ENCODE measurements at regions not wholly inside any gene's neighbourhood (a gene's known extent, or its start where the extent isn't known, plus 50 kb on each side); places are given as distances from the start of the nearest gene placed in this dataset.

DNA sequence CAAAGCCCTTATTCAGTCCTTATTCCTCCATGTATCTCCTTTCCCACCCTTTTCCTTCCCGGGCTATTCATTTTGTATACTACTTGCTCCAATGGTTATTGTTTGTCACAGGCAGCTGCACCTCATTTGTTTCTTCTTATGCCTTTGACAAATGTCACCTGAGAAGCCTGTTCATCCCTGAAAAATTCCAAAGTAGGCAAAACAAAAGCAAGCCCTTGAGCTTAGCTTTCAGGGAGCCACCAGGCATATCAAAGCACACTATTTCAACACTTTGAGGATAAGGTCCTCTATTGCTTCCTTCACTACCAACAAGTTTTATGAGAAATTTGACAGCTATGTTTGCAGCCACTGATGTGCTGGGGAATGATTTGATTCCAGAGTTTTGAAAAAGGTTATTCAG, 738.7 kb upstream of the LMO3 start:
- H3K27ac Mint-ChIP-seq, result no peak overlapping the region
- no peak overlapping the region for H3K4me3 Mint-ChIP-seq
- Histone ChIP-seq H3K36me3 (replicated peaks in 1 of 2; ENCODE audit: control extremely low read depth in 1 of 2, control insufficient read depth in 1 of 2, extremely low read depth in 1 of 2, insufficient read depth in 2 of 2, low read length in 1 of 2) (no peaks in the 10 kb centered on the region), H3K27ac (ENCODE audit: low read length in 2 of 2) (no peak overlapping the region), H3K4me1 (ENCODE audit: control insufficient read depth in 2 of 2, insufficient read depth in 2 of 2, low read length in 2 of 2) (no peaks in the 10 kb centered on the region), H3K27me3 (replicated peaks in 1 of 4; ENCODE audit: control extremely low read depth in 1 of 4, control insufficient read depth in 3 of 4, insufficient read depth in 4 of 4, low read length in 3 of 4) (no peaks in the 10 kb centered on the region), H3K4me3 (ENCODE audit: control extremely low read depth in 1 of 5, extremely low read depth in 1 of 5, insufficient read depth in 1 of 5, low read depth in 2 of 5, low read length in 4 of 5) (no peak overlapping the region), H4K20me1 (ENCODE audit: control insufficient read depth, insufficient read depth, low read length, poor library complexity, severe bottlenecking) (no peaks in the 10 kb centered on the region), H2AFZ (ENCODE audit: insufficient read depth, low read depth, low read length, poor library complexity, severe bottlenecking) (no peak overlapping the region), H3K79me2 (ENCODE audit: control insufficient read depth, insufficient read depth, low read length) (no peaks in the 10 kb centered on the region), H3K9ac (ENCODE audit: low read length) (no peak overlapping the region), H3K9me3 (ENCODE audit: control extremely low read depth in 1 of 3, control insufficient read depth in 2 of 3, insufficient read depth in 1 of 3, low read length in 2 of 3) (peaks cover 0 to 3% (median 0%) of the 10 kb centered on the region in 3 donors), H3K4me2 (replicated peaks; ENCODE audit: low read depth, low read length, poor library complexity, severe bottlenecking) (no peak overlapping the region)
- DNase-seq (no peak), ATAC-seq (ENCODE audit: low read depth) (no peak)
- ChIA-PET POLR2A (no interaction called here), CTCF (no interaction called here)
- H3K9me3 Mint-ChIP-seq (ENCODE audit: insufficient read depth), result peaks cover 3% of the 10 kb centered on the region
- intact Hi-C loops (cut with micrococcal nuclease), result no loop called here
- no peaks in the 10 kb centered on the region for H3K4me1 Mint-ChIP-seq
- WGBS (ENCODE audit: insufficient coverage), result 100% methylated on average over 1 of the region's 1 CpG
- no peak for TF ChIP-seq EZH2 (IDR thresholded peaks at IDR 0.05; ENCODE audit: borderline replicate concordance, insufficient read depth, low read depth, low read length, poor library complexity, severe bottlenecking)
- TF ChIP-seq, protein P1, sequence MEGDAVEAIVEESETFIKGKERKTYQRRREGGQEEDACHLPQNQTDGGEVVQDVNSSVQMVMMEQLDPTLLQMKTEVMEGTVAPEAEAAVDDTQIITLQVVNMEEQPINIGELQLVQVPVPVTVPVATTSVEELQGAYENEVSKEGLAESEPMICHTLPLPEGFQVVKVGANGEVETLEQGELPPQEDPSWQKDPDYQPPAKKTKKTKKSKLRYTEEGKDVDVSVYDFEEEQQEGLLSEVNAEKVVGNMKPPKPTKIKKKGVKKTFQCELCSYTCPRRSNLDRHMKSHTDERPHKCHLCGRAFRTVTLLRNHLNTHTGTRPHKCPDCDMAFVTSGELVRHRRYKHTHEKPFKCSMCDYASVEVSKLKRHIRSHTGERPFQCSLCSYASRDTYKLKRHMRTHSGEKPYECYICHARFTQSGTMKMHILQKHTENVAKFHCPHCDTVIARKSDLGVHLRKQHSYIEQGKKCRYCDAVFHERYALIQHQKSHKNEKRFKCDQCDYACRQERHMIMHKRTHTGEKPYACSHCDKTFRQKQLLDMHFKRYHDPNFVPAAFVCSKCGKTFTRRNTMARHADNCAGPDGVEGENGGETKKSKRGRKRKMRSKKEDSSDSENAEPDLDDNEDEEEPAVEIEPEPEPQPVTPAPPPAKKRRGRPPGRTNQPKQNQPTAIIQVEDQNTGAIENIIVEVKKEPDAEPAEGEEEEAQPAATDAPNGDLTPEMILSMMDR (IDR thresholded peaks at IDR 0.05), result no peak
- H3K27me3 Mint-ChIP-seq, result no peaks in the 10 kb centered on the region

DNA sequence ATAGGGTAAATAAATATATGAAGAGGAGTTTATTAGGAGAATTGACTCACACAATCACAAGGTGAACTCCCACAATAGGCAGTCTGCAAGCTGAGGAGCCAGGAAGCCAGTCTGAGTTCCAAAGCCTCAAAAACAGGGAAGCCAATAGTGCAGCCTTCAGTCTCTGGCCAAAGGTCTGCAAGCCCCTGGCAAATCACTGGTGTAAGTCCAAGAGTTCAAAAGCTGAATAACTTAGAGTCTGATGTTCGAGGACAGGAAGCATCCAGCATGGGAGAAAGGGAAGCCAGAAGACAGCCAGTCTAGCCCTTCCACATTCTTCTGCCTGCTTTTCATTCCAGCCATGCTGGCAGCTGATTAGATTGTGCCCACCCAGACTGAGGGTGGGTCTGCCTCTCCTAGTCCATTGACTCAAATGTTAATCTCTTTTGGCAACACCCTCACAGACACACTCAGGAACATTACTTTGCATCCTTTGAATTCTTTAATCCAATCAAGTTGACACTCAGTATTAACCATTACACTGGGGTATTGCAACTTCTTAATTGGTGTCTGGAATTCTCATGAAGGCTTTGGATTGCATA, 736.5 kb upstream of the LMO3 start:
- Histone ChIP-seq H3K79me2 (ENCODE audit: control insufficient read depth, insufficient read depth, low read length) (no peaks in the 10 kb centered on the region), H3K27ac (ENCODE audit: low read length in 2 of 2) (no peak overlapping the region), H4K20me1 (ENCODE audit: control insufficient read depth, insufficient read depth, low read length, poor library complexity, severe bottlenecking) (no peaks in the 10 kb centered on the region), H3K9me3 (ENCODE audit: control extremely low read depth in 1 of 3, control insufficient read depth in 2 of 3, insufficient read depth in 1 of 3, low read length in 2 of 3) (peaks cover 0 to 3% (median 0%) of the 10 kb centered on the region in 3 donors), H3K4me3 (ENCODE audit: control extremely low read depth in 1 of 5, extremely low read depth in 1 of 5, insufficient read depth in 1 of 5, low read depth in 2 of 5, low read length in 4 of 5) (no peak overlapping the region), H3K27me3 (replicated peaks in 1 of 4; ENCODE audit: control extremely low read depth in 1 of 4, control insufficient read depth in 3 of 4, insufficient read depth in 4 of 4, low read length in 3 of 4) (no peaks in the 10 kb centered on the region), H3K4me1 (ENCODE audit: control insufficient read depth in 2 of 2, insufficient read depth in 2 of 2, low read length in 2 of 2) (no peaks in the 10 kb centered on the region), H3K4me2 (replicated peaks; ENCODE audit: low read depth, low read length, poor library complexity, severe bottlenecking) (no peak overlapping the region), H2AFZ (ENCODE audit: insufficient read depth, low read depth, low read length, poor library complexity, severe bottlenecking) (no peak overlapping the region), H3K9ac (ENCODE audit: low read length) (no peak overlapping the region), H3K36me3 (replicated peaks in 1 of 2; ENCODE audit: control extremely low read depth in 1 of 2, control insufficient read depth in 1 of 2, extremely low read depth in 1 of 2, insufficient read depth in 2 of 2, low read length in 1 of 2) (no peaks in the 10 kb centered on the region)
- no peaks in the 10 kb centered on the region for H3K27me3 Mint-ChIP-seq
- 57% methylated on average over 1 of the region's 1 CpG for WGBS (ENCODE audit: insufficient coverage)
- ChIA-PET CTCF (no interaction called here), POLR2A (no interaction called here)
- ATAC-seq (ENCODE audit: low read depth) (no peak), DNase-seq (no peak)
- H3K4me3 Mint-ChIP-seq, result no peak overlapping the region
- H3K4me1 Mint-ChIP-seq, result no peaks in the 10 kb centered on the region
- peaks cover 3% of the 10 kb centered on the region for H3K9me3 Mint-ChIP-seq (ENCODE audit: insufficient read depth)
- H3K27ac Mint-ChIP-seq, result no peak overlapping the region
- no peak for TF ChIP-seq EZH2 (IDR thresholded peaks at IDR 0.05; ENCODE audit: borderline replicate concordance, insufficient read depth, low read depth, low read length, poor library complexity, severe bottlenecking)
- TF ChIP-seq, protein P1 (IDR thresholded peaks at IDR 0.05), result no peak
- intact Hi-C loops (cut with micrococcal nuclease), result no loop called here

Data from B cell (primary cell).